Mucosa of descending colon (tissue), 3 donors: ENCODE measurements at regions not wholly inside any gene's neighbourhood (a gene's known extent, or its start where the extent isn't known, plus 50 kb on each side); places are given as distances from the start of the nearest gene placed in this dataset.
"Not testable (repeated sequence)": the region's sequence is repeated elsewhere in the genome, so short reads cannot be mapped to it uniquely, and the experiment has no call there.

Experiments used
- ATAC-seq: fragments of 200-7000 bp; cut with Tn5 transposase; one replicate; pipeline ENCODE4 v1.9.1; 2020; ENCODE audit warnings: mild to moderate bottlenecking, moderate library complexity
- DNase-seq, 3 donors: peaks; one replicate each; pipeline ENCODE4 v3.0.0-alpha.2; 2020
- H3K36me3 ChIP-seq: fragments of 200-600 bp; one replicate; pipeline ENCODE4 v1.8.0; 2021; ENCODE audit warnings: low read depth, mild to moderate bottlenecking
- H3K4me1 ChIP-seq: fragments of 200-600 bp; one replicate; pipeline ENCODE4 v1.8.0; 2021; ENCODE audit warnings: low read depth, mild to moderate bottlenecking
- H3K4me3 ChIP-seq: fragments of 200-600 bp; one replicate; pipeline ENCODE4 v1.8.0; 2021; ENCODE audit warnings: mild to moderate bottlenecking
- H3K9me3 ChIP-seq: fragments of 200-600 bp; one replicate; pipeline ENCODE4 v1.8.0; 2021; ENCODE audit warnings: mild to moderate bottlenecking
- CTCF ChIP-seq: fragments of 200-600 bp; IDR thresholded peaks from one replicate; pipeline ENCODE4 v1.8.0; 2022; ENCODE audit warnings: antibody characterized with exemption, mild to moderate bottlenecking
- intact Hi-C, 2 donors: fragments of 100-400 bp; cut with DNase I in 1 of 2; cut with micrococcal nuclease in 1 of 2; formaldehyde crosslinking; loops; one replicate each; pipeline versions ENCODE4 v1.11.0 to v1.11.1; 2022; cut with DNase I, micrococcal nuclease
- donor health status: DM: no; HTN: no; CAD: no; lungs with moderate emphysema.
- donor health status: DM: no; HTN: no; CAD: no.
- donor health status: DM: no; HTN: yes; CAD: no.

- no peak for TF ChIP-seq CTCF
- no peak for ATAC-seq
- H3K4me3 ChIP-seq, result no peak overlapping the region
- H3K36me3 ChIP-seq, result no peaks in the 10 kb centered on the region
- no peaks in the 10 kb centered on the region for H3K4me1 ChIP-seq
- H3K9me3 ChIP-seq, result peaks cover 56% of the 10 kb centered on the region
- DNase-seq, result no peak
- intact Hi-C loops, result no loop called here
These were observed 82.2 kb upstream of the GMDS start for GRCh38 chr6:2327591-2327990.

GRCh38 chr6:2324166-2324953 is 79.0 kb upstream of the GMDS start:
- Histone ChIP-seq H3K9me3 (peaks cover 54% of the 10 kb centered on the region), H3K36me3 (no peaks in the 10 kb centered on the region), H3K4me1 (no peaks in the 10 kb centered on the region), H3K4me3 (no peak overlapping the region)
- TF ChIP-seq CTCF, result no peak
- no peak for DNase-seq
- intact Hi-C loops, result no loop called here
- ATAC-seq, result no peak

GRCh38 chr6:2317498-2317897 is 72.1 kb upstream of the GMDS start:
- intact Hi-C loops, H3K4me3 ChIP-seq, H3K36me3 ChIP-seq, ATAC-seq, H3K4me1 ChIP-seq, DNase-seq, H3K9me3 ChIP-seq: not testable (repeated sequence)

GRCh38 chr6:2314641-2315040 is 69.2 kb upstream of the GMDS start:
- Histone ChIP-seq H3K4me3 (no peak overlapping the region), H3K36me3 (no peaks in the 10 kb centered on the region), H3K9me3 (peaks cover 6% of the 10 kb centered on the region), H3K4me1 (peaks cover 5% of the 10 kb centered on the region)
- DNase-seq (no peak), ATAC-seq (no peak)
- intact Hi-C loops, result no loop called here
- no peak for TF ChIP-seq CTCF

GRCh38 chr6:2310042-2310441 is 64.6 kb upstream of the GMDS start:
- TF ChIP-seq CTCF, result no peak
- Histone ChIP-seq H3K4me3 (no peak overlapping the region), H3K4me1 (peaks cover 5% of the 10 kb centered on the region), H3K9me3 (no peaks in the 10 kb centered on the region), H3K36me3 (no peaks in the 10 kb centered on the region)
- DNase-seq, result no peak
- no peak for ATAC-seq
- intact Hi-C loops, result no loop called here

- TF ChIP-seq CTCF, result no peak
- intact Hi-C loops, result no loop called here
- Histone ChIP-seq H3K4me1 (peaks cover 5% of the 10 kb centered on the region), H3K4me3 (no peak overlapping the region), H3K9me3 (no peaks in the 10 kb centered on the region), H3K36me3 (no peaks in the 10 kb centered on the region)
- DNase-seq (no peak), ATAC-seq (peak; percentile 87)
These were observed 63.7 kb upstream of the GMDS start for GRCh38 chr6:2309122-2309521.
